Thymus (tissue), 11 donors: ENCODE measurements at regions not wholly inside any gene's neighbourhood (a gene's known extent, or its start where the extent isn't known, plus 50 kb on each side); places are given as distances from the start of the nearest gene placed in this dataset.

Experiments
- DNase-seq, 9 donors: peaks; one replicate each; pipeline ENCODE4 v3.0.0-alpha.2; 2013; ENCODE audit warnings: low spot score in 9 of 9, low read depth in 6 of 9, missing footprints in 1 of 9
- H3K27ac ChIP-seq, 2 donors: one replicate each; pipeline ENCODE4 v1.5.1; 2013; ENCODE audit warnings: control low read depth in 1 of 2, low read depth in 1 of 2, low read length in 1 of 2, mild to moderate bottlenecking in 1 of 2, moderate library complexity in 1 of 2
- H3K27me3 ChIP-seq, 2 donors: one replicate each; pipeline ENCODE4 v1.5.1; 2013; ENCODE audit warnings: low read length in 1 of 2; ENCODE audit not compliant: control insufficient read depth in 2 of 2, insufficient read depth in 1 of 2
- H3K36me3 ChIP-seq, 2 donors: one replicate each; pipeline ENCODE4 v1.5.1; 2013; ENCODE audit warnings: low read length in 1 of 2, mild to moderate bottlenecking in 1 of 2, moderate library complexity in 1 of 2; ENCODE audit not compliant: control insufficient read depth in 2 of 2, insufficient read depth in 2 of 2
- H3K4me1 ChIP-seq, 2 donors: one replicate each; pipeline ENCODE4 v1.5.1; 2013; ENCODE audit warnings: low read length in 2 of 2; ENCODE audit not compliant: control insufficient read depth in 2 of 2, insufficient read depth in 2 of 2
- H3K4me3 ChIP-seq, 2 donors: one replicate each; pipeline ENCODE4 v1.5.1; 2013; ENCODE audit warnings: low read length in 2 of 2, control low read depth in 1 of 2, mild to moderate bottlenecking in 1 of 2
- H3K9me3 ChIP-seq, 2 donors: one replicate each; pipeline ENCODE4 v1.5.1; 2013; ENCODE audit warnings: low read length in 1 of 2, mild to moderate bottlenecking in 1 of 2; ENCODE audit not compliant: control insufficient read depth in 2 of 2, insufficient read depth in 1 of 2
- WGBS: extraction: QIAGEN DNeasy Blood & Tissue Kit; methylation state at CpG from one replicate; pipeline ENCODE4 v1.1.7; 2013; 5-methylcytosine and 5-hydroxymethylcytosine counted together
- donor health status: healthy.

DNA sequence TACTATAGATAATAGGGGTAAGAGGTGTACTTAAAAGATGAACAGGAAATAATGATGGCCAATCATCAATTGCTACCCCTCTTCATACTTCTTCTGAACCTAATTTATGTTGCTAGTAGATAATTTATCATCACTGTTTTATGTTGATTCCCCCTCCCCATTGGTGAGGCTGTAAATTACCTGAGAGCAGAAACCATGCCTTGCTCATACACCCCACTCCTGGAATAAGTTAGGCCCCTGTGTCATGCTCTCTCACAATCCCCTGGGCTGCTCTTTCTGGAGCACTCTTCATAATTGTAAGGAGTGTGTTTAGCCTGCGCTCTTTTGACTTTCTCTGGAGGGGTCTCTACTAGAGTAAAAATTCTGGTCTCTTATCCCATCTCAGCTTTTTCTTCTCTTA, 180.7 kb downstream of the PAH start:
- Histone ChIP-seq H3K36me3 (no peaks in the 10 kb centered on the region), H3K27me3 (no peaks in the 10 kb centered on the region), H3K4me1 (no peaks in the 10 kb centered on the region), H3K4me3 (no peak overlapping the region), H3K9me3 (no peaks in the 10 kb centered on the region), H3K27ac (no peak overlapping the region)
- no peak for DNase-seq
- 98% methylated on average over 1 of the region's 1 CpG for WGBS

DNA sequence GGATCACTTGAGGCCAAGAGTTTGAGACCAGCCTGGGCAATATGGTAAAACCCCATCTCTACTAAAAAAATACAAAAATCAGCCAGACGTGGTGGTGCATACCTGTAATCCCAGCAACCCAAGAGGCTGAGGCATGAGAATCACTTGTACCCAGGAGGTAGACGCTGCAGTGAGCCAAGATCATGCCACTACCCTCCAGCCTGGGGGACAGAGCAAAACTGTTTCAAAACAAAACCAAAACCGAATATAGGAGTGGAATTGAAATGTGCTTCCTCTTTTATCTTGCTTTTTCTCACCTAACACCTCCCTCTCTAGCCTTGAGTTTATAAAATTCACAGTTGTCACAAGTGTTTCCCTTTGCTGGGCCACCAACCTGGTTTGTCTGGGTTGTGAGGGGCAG, 181.9 kb downstream of the PAH start:
- no peaks in the 10 kb centered on the region for H3K4me1 ChIP-seq
- WGBS: 37% methylated on average over 3 of the region's 3 CpGs
- no peaks in the 10 kb centered on the region for H3K36me3 ChIP-seq
- no peak overlapping the region for H3K4me3 ChIP-seq
- H3K27me3 ChIP-seq: no peaks in the 10 kb centered on the region
- H3K27ac ChIP-seq: no peak overlapping the region
- no peaks in the 10 kb centered on the region for H3K9me3 ChIP-seq
- no peak for DNase-seq

DNA sequence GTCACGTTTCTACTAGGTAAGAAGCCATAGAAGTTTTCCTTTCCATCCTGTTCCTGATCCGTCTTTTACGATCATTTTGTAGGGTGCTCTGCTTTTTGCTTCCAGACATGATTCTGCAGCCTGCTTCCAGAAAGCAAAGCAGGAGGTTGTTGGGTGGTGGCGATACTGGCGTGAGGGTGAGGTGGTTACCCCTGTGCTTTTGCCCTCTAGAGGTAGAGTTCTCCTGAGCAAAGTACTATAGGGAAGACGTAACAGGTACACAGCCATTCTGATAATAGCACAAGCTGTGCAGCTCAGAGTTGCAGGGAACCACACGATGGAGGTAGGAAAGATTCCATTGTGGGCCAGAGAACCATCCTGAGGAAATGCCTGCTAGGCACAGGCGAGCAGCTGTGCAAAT, 186.0 kb downstream of the PAH start:
- no peaks in the 10 kb centered on the region for H3K36me3 ChIP-seq
- no peaks in the 10 kb centered on the region for H3K4me1 ChIP-seq
- no peak overlapping the region for H3K27ac ChIP-seq
- DNase-seq: no peak
- WGBS: 89% methylated on average over 8 of the region's 8 CpGs
- no peaks in the 10 kb centered on the region for H3K9me3 ChIP-seq
- H3K27me3 ChIP-seq: no peaks in the 10 kb centered on the region
- no peak overlapping the region for H3K4me3 ChIP-seq

DNA sequence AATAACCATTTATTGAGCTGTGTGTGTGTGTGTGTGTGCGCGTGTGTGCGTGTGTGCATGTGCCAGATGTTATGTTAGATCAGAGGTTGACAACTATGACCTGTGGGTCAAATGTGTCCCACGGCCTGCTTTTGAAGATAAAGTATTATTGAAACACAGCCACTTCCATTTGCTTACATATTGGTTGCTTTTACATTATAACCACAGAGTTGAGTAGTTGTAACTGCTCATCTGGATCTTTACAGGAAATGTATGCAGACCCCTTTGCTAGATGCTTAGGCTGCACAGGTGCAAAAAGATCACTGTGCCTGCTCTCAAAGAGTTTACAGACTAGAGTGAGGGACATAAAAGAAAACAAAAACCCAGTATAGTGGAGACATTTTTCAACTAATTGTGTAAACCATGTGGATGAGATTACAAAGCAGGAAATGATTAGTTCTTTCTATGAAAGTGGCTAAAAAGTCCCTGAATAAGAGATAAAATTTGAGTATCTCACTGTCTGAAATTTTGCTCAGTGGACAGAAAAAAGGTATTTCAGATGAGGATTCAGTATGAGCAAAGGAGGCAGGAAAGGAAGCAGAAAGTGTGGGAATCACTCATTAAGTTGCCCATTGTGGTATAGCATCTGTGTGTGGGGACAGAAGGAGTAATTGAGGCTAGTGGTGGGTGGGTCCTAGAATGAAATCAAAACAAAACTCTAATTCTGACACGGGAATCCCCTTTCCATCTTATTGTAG, 188.4 kb downstream of the PAH start:
- 86% methylated on average over 5 of the region's 5 CpGs for WGBS
- Histone ChIP-seq H3K4me3 (no peak overlapping the region), H3K4me1 (no peaks in the 10 kb centered on the region), H3K9me3 (no peaks in the 10 kb centered on the region), H3K27ac (no peak overlapping the region), H3K27me3 (no peaks in the 10 kb centered on the region), H3K36me3 (no peaks in the 10 kb centered on the region)
- DNase-seq: no peak

DNA sequence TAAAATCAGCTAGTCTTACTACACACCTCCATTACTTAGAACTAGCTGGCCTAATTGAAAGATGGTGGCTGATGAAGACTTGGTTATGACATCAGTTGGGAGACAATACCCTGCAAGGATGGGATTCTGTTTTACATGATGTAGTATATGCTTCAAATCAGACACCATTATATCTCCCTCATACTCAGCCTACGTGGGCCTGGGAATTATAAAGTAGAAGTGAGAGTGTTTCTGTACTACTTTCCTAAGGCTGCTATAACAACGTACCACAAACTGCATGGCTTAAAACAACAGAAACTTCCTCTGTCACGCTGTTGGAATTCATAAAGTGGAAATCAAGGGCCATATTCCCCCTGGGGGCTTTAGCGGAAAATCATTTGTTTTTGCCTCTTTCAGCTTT, 190.4 kb downstream of the PAH start:
- H3K4me3 ChIP-seq: no peak overlapping the region
- no peaks in the 10 kb centered on the region for H3K36me3 ChIP-seq
- H3K9me3 ChIP-seq: no peaks in the 10 kb centered on the region
- H3K4me1 ChIP-seq: no peaks in the 10 kb centered on the region
- no peak overlapping the region for H3K27ac ChIP-seq
- 88% methylated on average over 4 of the region's 4 CpGs for WGBS
- DNase-seq: no peak
- H3K27me3 ChIP-seq: no peaks in the 10 kb centered on the region

DNA sequence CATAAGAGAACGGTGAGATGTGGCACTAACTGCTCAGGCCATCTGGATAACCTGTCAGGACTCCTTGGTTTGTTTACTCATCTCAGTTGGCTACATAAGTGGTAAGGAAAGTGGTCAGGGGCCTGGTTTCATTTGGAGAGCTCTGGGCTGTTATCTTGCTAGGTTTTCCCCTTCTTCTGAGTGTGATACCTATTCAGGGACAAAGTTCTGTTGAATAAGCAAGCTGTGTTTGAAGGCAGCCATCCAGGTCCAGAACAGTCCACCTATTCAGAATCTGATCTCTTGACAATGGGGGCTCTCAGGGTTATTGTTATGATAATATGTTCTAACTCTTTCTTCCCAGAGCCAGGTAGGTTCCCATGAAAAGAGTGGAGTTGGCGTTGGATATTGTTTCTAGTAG, 194.9 kb downstream of the PAH start:
- Histone ChIP-seq H3K4me1 (no peaks in the 10 kb centered on the region), H3K4me3 (no peak overlapping the region), H3K9me3 (no peaks in the 10 kb centered on the region), H3K27me3 (no peaks in the 10 kb centered on the region), H3K27ac (no peak overlapping the region), H3K36me3 (no peaks in the 10 kb centered on the region)
- WGBS: 95% methylated on average over 2 of the region's 2 CpGs
- DNase-seq: no peak

DNA sequence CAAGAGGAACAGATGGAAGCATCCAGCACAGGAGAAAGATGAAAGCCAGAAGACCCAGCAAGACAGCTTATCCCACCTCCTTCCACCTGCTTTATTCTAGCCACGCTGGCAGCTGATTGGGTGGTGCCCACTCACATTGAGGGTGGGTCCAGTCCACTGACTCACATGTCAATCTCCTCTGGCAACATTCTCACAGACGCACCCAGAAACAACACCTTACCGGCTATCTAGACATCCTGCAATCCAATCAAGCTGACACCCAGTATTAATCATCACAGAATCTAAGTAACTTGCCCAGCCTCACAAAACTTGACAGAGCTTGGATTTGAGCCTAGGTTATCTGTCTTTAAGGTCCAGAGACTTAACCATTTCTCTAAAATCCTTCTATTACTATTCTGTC, 208.9 kb downstream of the PAH start:
- Histone ChIP-seq H3K9me3 (no peaks in the 10 kb centered on the region), H3K4me1 (no peaks in the 10 kb centered on the region), H3K27ac (no peak overlapping the region), H3K4me3 (no peak overlapping the region), H3K36me3 (no peaks in the 10 kb centered on the region), H3K27me3 (no peaks in the 10 kb centered on the region)
- no peak for DNase-seq
- 90% methylated on average over 3 of the region's 3 CpGs for WGBS

DNA sequence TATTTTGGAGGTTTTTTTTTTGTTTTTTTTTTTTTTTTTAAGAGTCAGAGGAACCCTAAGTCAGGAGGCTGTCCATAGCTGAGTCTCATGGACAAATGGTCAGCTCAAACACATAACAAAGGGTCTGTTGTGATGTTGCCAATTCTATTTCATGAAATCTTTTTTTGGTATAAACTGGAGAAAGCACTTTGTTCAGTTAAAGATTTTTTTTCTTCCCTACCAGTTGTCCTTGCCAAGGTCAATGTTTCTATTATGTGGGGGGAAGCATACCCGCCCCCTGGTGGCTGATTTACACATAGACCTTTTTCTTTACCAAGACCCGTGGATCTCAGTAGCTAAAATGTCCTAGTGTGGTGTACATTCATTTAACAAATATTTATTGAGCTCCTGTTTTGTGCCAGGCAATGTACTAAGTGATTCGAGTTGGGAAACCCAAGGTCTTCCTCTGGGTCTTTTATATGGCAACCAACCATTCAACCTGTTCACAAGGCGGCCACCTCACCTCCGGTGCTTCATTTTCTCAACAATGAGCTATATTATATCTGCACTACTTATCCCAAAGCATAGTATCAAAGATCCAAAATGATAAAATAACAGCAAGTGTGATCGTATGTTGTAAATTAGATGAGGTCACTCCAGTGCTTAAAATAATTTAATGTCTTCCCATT, 214.5 kb downstream of the PAH start:
- Histone ChIP-seq H3K9me3 (no peaks in the 10 kb centered on the region), H3K27ac (no peak overlapping the region), H3K27me3 (no peaks in the 10 kb centered on the region), H3K4me1 (no peaks in the 10 kb centered on the region), H3K36me3 (no peaks in the 10 kb centered on the region), H3K4me3 (no peak overlapping the region)
- peak in 8 of 9 donors; percentile 4 to 42 (median 16) for DNase-seq
- 52% methylated on average over 6 of the region's 6 CpGs for WGBS

DNA sequence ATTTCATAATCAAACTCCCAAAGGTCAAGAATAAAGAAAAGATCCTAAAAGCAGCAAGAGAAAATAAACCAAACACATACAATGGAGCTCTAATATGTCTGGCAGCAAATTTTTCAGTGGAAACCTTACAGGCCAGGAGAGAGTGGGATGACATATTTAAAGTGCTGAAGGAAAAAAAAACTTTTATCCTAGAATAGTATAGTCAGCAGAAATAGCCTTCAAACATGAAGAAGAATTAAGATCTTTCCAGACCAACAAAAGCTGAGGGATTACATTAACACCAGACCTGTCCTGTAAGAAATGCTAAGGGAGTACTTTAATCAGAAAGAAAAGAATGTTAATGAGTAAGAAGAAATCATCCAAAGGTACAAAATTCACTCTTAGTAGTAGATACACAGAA, 215.7 kb upstream of the IGF1 start:
- H3K36me3 ChIP-seq: no peaks in the 10 kb centered on the region
- DNase-seq: no peak
- no peak overlapping the region for H3K27ac ChIP-seq
- no peaks in the 10 kb centered on the region for H3K27me3 ChIP-seq
- H3K4me3 ChIP-seq: no peak overlapping the region
- no peaks in the 10 kb centered on the region for H3K4me1 ChIP-seq
- H3K9me3 ChIP-seq: no peaks in the 10 kb centered on the region
